ENCODE measurements at regions not wholly inside any gene's neighbourhood (a gene's known extent, or its start where the extent isn't known, plus 50 kb on each side); places are given as distances from the start of the nearest gene placed in this dataset.

GRCh38 chr4:181509073-181509472 is 734.1 kb upstream of the TENM3 start:
- no peak for DNase-seq

- DNase-seq = no peak
These were observed 725.7 kb upstream of the TENM3 start for GRCh38 chr4:181517491-181517890.

- no peak for DNase-seq
These were observed 722.4 kb upstream of the TENM3 start for GRCh38 chr4:181520790-181521189.

- DNase-seq = no peak
These were observed 719.2 kb upstream of the TENM3 start for GRCh38 chr4:181523973-181524372.

GRCh38 chr4:181524499-181524898 is 718.7 kb upstream of the TENM3 start:
- DNase-seq = no peak

GRCh38 chr4:181525634-181526033 is 717.6 kb upstream of the TENM3 start:
- peak; percentile 32 for DNase-seq

- peak; percentile 13 for DNase-seq
These were observed 714.5 kb upstream of the TENM3 start for GRCh38 chr4:181528570-181529184.

GRCh38 chr4:181529537-181529936 is 713.7 kb upstream of the TENM3 start:
- peak; percentile 28 for DNase-seq

- no peak for DNase-seq
These were observed 706.9 kb upstream of the TENM3 start for GRCh38 chr4:181536196-181536746.

- peak; percentile 24 for DNase-seq
These were observed 706.3 kb upstream of the TENM3 start for GRCh38 chr4:181536811-181537434.

- DNase-seq = peak; percentile 14
These were observed 704.8 kb upstream of the TENM3 start for GRCh38 chr4:181538431-181538830.

GRCh38 chr4:181541396-181541795 is 701.8 kb upstream of the TENM3 start:
- no peak for DNase-seq

- no peak for DNase-seq
These were observed 694.2 kb upstream of the TENM3 start for GRCh38 chr4:181548873-181549575.

GRCh38 chr4:181549576-181550188 is 693.5 kb upstream of the TENM3 start:
- no peak for DNase-seq

- no peak for DNase-seq
These were observed 692.8 kb upstream of the TENM3 start for GRCh38 chr4:181550381-181550780.

GRCh38 chr4:181559637-181560036 is 683.6 kb upstream of the TENM3 start:
- no peak for DNase-seq

- DNase-seq = no peak
These were observed 680.8 kb upstream of the TENM3 start for GRCh38 chr4:181562399-181562798.

GRCh38 chr4:181564625-181565024 is 678.6 kb upstream of the TENM3 start:
- no peak for DNase-seq

GRCh38 chr4:181566490-181566889 is 676.7 kb upstream of the TENM3 start:
- DNase-seq = no peak

GRCh38 chr4:181569553-181569952 is 673.6 kb upstream of the TENM3 start:
- no peak for DNase-seq

- no peak for DNase-seq
These were observed 664.3 kb upstream of the TENM3 start for GRCh38 chr4:181578911-181579310.

GRCh38 chr4:181579486-181579885 is 663.7 kb upstream of the TENM3 start:
- DNase-seq = no peak

- no peak for DNase-seq
These were observed 661.2 kb upstream of the TENM3 start for GRCh38 chr4:181581983-181582382.

GRCh38 chr4:181582595-181582994 is 660.6 kb upstream of the TENM3 start:
- no peak for DNase-seq

Data from DMS79 (cell line).